ENCODE measurements at regions not wholly inside any gene's neighbourhood (a gene's known extent, or its start where the extent isn't known, plus 50 kb on each side); places are given as distances from the start of the nearest gene placed in this dataset.
"Not testable (repeated sequence)": the region's sequence is repeated elsewhere in the genome, so short reads cannot be mapped to it uniquely, and the experiment has no call there.

DNA sequence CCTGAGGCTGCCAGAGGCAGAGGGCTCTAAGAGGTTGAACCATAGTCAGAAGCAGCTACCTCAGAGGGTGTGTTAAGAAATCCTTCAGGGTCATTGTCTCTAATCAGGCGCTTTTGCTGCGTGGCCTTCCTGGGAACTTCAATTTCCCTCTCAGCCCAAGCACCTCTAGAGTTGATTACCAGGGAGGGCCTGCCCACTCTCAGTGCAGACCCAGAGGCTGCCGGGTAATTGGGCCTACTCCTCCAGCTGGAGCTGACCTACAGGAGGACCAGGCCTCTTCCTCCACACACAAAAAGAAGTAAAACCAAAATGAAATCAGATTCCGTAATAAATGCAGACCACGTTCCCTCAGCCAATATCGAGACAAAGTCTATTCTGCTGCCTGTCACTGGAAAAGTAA lies 305.0 kb upstream of the CCL2 start:
- no peak overlapping the region for H3K27ac Mint-ChIP-seq
- intact Hi-C loops (cut with DNase I, micrococcal nuclease) = no loop called here
- ATAC-seq = no peak
- H3K36me3 Mint-ChIP-seq (ENCODE audit: low read depth) = no peaks in the 10 kb centered on the region
- DNase-seq = no peak
- ChIA-PET POLR2A (no interaction called here), CTCF (no interaction called here)
- H3K27me3 Mint-ChIP-seq = peaks cover 1% of the 10 kb centered on the region
- H3K4me3 Mint-ChIP-seq = no peak overlapping the region
- no peaks in the 10 kb centered on the region for H3K9me3 Mint-ChIP-seq (ENCODE audit: low read depth)
- no peaks in the 10 kb centered on the region for H3K4me1 Mint-ChIP-seq

DNA sequence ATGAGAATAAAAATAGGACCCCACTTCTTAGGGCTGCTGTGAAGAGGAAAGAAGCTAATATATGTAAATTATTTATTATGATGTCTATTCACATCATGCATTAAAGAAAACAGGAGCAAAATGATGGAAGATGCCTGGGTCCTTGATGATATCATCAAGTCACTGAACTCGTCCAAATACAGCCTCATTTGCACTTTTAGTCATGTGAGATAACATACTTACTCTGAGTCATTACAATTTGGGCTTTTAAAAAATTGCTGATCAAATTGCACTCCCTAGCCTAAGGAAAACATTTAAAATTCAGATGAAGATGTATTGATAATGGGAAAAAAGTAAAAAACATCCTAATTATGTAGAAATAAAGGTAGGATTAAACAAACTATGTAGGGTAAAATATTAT lies 302.7 kb upstream of the CCL2 start:
- DNase-seq (no peak), ATAC-seq (no peak)
- ChIA-PET CTCF (no interaction called here), POLR2A (no interaction called here)
- Mint-ChIP-seq H3K27me3 (peaks cover 7% of the 10 kb centered on the region), H3K9me3 (ENCODE audit: low read depth) (no peaks in the 10 kb centered on the region), H3K4me3 (no peak overlapping the region), H3K4me1 (no peaks in the 10 kb centered on the region), H3K36me3 (ENCODE audit: low read depth) (no peaks in the 10 kb centered on the region), H3K27ac (no peak overlapping the region)
- intact Hi-C loops (cut with DNase I, micrococcal nuclease) = no loop called here

DNA sequence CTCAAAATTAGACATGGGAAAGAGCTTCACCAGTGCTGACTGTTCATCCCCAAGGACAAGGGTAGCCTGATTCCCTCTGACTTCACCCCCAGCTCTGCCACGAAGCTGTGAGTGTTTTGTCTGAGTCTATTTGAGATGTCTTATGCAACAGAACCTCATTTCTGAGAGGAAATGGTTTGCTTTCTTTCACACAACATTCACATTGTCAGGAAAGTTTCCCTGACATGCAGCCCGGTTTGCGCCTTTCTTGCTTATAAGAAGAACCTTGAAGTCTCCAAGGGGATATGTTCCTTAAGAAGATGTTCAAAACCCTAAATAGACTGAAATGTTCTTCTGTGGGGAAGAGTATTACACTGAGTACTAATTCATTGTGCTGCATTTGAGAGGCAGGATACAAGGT lies 300.5 kb upstream of the CCL2 start:
- no peak for ATAC-seq
- POLR2A ChIA-PET = no interaction called here
- Mint-ChIP-seq H3K27ac (no peak overlapping the region), H3K4me3 (no peak overlapping the region), H3K36me3 (ENCODE audit: low read depth) (no peaks in the 10 kb centered on the region), H3K9me3 (ENCODE audit: low read depth) (no peaks in the 10 kb centered on the region), H3K4me1 (no peaks in the 10 kb centered on the region), H3K27me3 (peaks cover 7% of the 10 kb centered on the region)
- DNase-seq = no peak
- CTCF ChIA-PET = no interaction called here
- intact Hi-C loops (cut with DNase I, micrococcal nuclease) = no loop called here

DNA sequence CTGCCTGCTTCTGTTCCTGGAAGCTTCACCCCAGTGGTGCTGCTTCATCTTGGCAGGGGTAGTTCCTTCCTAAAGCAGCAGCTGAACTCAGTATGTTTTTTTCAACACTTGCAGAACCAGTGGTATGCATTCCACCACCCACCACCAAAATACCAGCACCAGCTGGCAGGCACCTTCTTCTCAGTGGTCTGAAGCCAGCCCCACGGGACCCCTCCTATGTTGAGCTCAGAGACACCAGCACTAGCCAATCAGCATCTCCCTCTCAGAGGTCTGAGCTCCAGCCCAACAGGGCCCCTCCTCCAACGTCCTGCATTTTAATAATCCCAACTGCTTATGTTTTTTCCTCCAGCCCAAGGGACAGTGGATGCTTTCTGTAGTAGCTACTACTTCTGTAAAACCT lies 299.6 kb upstream of the CCL2 start:
- DNase-seq = no peak
- ChIA-PET CTCF (no interaction called here), POLR2A (no interaction called here)
- no peak for ATAC-seq
- intact Hi-C loops (cut with DNase I, micrococcal nuclease) = no loop called here
- Mint-ChIP-seq H3K9me3 (ENCODE audit: low read depth) (no peaks in the 10 kb centered on the region), H3K27ac (no peak overlapping the region), H3K36me3 (ENCODE audit: low read depth) (no peaks in the 10 kb centered on the region), H3K4me1 (no peaks in the 10 kb centered on the region), H3K4me3 (no peak overlapping the region), H3K27me3 (peaks cover 7% of the 10 kb centered on the region)

DNA sequence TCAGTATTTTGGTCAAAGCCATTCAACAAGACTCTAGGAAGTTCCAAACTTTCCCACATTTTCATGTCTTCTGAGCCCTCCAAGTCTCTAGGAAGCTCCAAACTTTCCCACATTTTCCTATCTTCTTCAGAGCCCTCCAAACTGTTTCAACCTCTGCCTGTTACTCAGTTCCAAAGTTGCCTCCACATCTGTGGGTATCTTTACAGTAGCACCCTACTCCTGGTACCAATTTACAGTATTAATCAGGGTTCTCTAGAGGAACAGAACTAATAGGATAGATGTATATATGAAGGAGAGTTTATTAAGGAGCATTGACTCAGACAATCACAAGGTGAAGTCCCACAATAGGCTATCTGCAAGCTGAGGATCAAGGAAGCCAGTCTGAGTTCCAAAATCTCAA lies 296.0 kb upstream of the CCL2 start:
- DNase-seq; CTCF ChIA-PET; ATAC-seq; H3K27ac Mint-ChIP-seq; H3K27me3 Mint-ChIP-seq; H3K9me3 Mint-ChIP-seq (ENCODE audit: low read depth); intact Hi-C loops (cut with DNase I, micrococcal nuclease); H3K4me1 Mint-ChIP-seq; H3K36me3 Mint-ChIP-seq (ENCODE audit: low read depth); H3K4me3 Mint-ChIP-seq; POLR2A ChIA-PET: not testable (repeated sequence)

DNA sequence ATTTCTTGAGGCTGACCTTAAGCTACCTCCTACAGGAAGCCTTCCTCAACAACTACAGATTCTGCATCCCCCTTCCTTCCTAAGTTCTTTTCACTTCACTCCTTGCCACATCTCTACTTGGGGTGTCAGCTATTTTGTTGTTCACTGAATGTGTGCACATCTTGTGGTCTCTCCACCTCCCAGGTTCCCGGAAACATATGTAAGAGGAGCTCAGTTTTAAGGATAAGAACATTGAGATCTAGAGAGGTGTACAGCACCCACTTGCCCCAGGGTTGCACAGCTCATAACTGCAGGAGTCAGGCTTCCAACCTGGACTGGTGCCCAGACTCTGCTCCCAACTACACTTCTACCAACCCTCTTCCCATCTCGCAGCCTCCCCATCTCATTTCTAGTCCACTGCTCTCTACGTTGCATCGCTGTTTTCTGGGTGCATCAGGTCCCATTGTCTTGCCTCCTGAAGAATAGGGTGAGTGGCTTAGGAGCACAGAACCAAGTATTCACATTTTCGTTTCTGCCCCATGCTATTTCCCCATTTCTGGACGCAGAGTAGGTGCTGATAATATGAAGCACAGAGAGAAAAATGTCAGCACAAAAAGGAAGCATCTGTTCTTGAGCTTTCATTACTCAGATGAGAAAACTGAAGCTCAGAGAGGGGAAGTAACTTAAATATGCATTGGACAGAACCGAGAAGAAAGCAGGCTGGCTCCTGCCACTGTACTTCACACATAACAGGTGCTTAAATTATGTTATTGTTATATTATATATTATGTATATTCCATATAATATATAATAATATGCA lies 292.0 kb upstream of the CCL2 start:
- no peak for ATAC-seq
- POLR2A ChIA-PET = no interaction called here

DNA sequence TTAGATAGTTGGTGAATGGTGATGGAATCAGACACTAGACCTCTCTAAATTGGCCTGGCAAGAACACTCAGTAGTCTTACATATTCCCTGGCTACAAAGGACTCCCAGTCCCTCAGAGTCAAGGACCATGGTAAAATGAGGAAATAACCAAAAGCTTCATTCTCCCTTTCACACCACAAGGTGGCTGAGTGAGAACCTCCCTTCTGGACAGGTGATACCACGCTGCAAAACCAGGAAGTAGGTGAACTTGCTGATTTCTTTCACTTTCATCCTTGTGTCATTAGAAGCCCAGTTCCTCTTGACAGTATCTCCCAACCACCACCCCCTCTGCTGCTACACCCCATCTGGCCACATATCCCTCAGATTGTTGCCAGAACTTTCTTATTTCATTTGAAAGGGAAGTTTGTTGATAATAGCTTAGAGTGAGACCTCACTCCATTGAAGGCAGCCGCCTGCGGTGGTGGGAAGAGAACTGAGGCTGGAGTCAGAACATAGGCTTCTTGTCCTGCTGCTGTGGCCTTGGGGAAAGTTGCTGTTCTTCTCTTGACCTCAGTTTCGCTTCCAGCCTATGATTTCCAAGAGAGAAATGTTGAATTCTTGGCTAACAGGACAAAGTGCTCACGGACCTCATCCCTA lies 290.6 kb upstream of the CCL2 start:
- Mint-ChIP-seq H3K27ac (no peak overlapping the region), H3K27me3 (peaks cover 5% of the 10 kb centered on the region), H3K4me3 (no peak overlapping the region), H3K9me3 (ENCODE audit: low read depth) (no peaks in the 10 kb centered on the region), H3K4me1 (peaks cover 24% of the 10 kb centered on the region), H3K36me3 (ENCODE audit: low read depth) (no peaks in the 10 kb centered on the region)
- DNase-seq = peak; percentile 23
- ChIA-PET CTCF (interaction anchor here (0.5 to 1.1 kb wide), 3 partner anchors 45 to 620 kb away, joined by 3 to 4 read pairs (median 3); no protein-coding TSS in a partner anchor), POLR2A (no interaction called here)
- ATAC-seq = peak; percentile 76
- intact Hi-C loops (cut with DNase I, micrococcal nuclease) = no loop called here

More for the DNA sequence above, 292.0 kb upstream of the CCL2 start:
- peaks cover 11% of the 10 kb centered on the region for H3K4me1 Mint-ChIP-seq
- no peak overlapping the region for H3K27ac Mint-ChIP-seq
- H3K36me3 Mint-ChIP-seq (ENCODE audit: low read depth) = no peaks in the 10 kb centered on the region
- peaks cover 2% of the 10 kb centered on the region for H3K27me3 Mint-ChIP-seq
- no peaks in the 10 kb centered on the region for H3K9me3 Mint-ChIP-seq (ENCODE audit: low read depth)
- intact Hi-C loops (cut with DNase I, micrococcal nuclease) = no loop called here
- H3K4me3 Mint-ChIP-seq = no peak overlapping the region
- DNase-seq = no peak
- CTCF ChIA-PET = interaction anchor here (1.1 kb wide), 2 partner anchors 17 to 47 kb away, joined by 3 to 4 read pairs; no protein-coding TSS in a partner anchor

DNA sequence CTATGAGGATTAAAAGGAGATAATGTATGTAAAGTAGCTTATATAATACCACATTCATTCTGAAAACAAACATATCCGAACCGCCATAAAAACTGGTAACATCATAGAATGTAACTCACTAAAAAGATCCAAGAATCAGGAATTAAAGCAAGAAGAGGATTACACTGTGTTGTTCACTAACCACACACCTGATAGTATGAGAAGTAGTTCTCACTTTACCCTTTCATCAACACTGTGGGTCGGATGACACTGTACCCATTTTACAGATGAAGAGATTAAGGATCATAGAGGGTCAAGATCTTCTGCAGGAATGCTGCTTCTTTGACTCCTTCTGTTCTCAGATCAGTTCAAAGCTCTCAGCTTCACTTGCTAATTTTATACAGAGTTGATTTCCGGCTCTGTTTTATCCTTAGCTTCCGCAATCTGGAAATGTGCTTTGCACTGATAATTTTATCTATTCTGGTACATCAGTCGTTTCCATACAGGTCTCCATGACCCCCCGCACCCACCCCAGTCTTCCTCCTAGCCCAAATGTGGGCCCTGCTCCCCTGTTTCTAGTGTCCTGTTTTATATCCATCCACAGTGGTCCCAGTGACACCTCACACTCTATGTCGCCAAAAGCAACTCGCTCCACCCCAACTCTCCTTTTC lies 288.6 kb upstream of the CCL2 start:
- no peak overlapping the region for H3K4me3 Mint-ChIP-seq
- H3K27ac Mint-ChIP-seq = no peak overlapping the region
- ATAC-seq = no peak
- peaks cover 5% of the 10 kb centered on the region for H3K27me3 Mint-ChIP-seq
- POLR2A ChIA-PET = no interaction called here
- peaks cover 24% of the 10 kb centered on the region for H3K4me1 Mint-ChIP-seq
- CTCF ChIA-PET = no interaction called here
- DNase-seq = no peak
- H3K36me3 Mint-ChIP-seq (ENCODE audit: low read depth) = no peaks in the 10 kb centered on the region
- intact Hi-C loops (cut with DNase I, micrococcal nuclease) = no loop called here
- no peaks in the 10 kb centered on the region for H3K9me3 Mint-ChIP-seq (ENCODE audit: low read depth)

DNA sequence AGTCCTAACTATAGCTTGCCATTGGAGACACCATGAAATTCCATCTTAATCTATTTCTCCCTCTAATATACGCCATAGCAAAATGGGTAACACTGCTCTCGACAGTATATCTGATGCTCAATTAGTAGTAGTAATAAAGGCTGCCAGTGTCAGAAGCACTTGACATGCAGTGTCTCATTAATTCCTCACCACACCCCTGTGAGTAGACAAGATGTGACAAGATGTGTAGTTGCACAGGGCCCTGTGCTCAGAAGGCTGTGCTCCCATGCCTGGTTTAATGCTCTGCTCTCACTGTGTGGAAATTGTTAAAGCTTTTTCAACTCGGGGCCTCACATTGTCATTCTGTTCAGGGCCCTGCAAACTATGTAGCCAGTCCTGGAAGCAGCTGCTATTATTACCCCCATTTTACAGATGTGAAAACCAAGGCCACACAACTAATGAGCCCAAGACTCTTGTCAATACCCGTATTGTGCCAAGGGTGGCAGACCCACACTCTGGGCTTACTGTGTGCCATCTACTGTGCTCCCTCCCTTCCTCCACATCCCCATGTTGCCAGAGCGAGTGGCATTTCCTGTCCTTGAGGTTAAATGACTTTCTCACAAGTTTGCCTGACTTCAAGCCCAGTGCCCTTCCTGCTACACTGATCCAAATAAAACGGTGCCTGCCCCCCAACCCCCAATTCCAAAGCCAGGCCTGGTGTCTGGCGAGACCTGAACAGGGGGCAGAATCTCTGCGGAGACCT lies 287.3 kb upstream of the CCL2 start:
- H3K9me3 Mint-ChIP-seq (ENCODE audit: low read depth) = no peaks in the 10 kb centered on the region
- CTCF ChIA-PET = no interaction called here
- H3K4me1 Mint-ChIP-seq = peaks cover 24% of the 10 kb centered on the region
- peaks cover 5% of the 10 kb centered on the region for H3K27me3 Mint-ChIP-seq
- H3K4me3 Mint-ChIP-seq = no peak overlapping the region
- H3K36me3 Mint-ChIP-seq (ENCODE audit: low read depth) = no peaks in the 10 kb centered on the region
- ATAC-seq (no peak), DNase-seq (peak; percentile 18)
- H3K27ac Mint-ChIP-seq = no peak overlapping the region
- intact Hi-C loops (cut with DNase I, micrococcal nuclease) = no loop called here
- POLR2A ChIA-PET = interaction anchor here (0.7 kb wide), 1 partner anchor 111 kb away, joined by 3 read pairs; no protein-coding TSS in a partner anchor

DNA sequence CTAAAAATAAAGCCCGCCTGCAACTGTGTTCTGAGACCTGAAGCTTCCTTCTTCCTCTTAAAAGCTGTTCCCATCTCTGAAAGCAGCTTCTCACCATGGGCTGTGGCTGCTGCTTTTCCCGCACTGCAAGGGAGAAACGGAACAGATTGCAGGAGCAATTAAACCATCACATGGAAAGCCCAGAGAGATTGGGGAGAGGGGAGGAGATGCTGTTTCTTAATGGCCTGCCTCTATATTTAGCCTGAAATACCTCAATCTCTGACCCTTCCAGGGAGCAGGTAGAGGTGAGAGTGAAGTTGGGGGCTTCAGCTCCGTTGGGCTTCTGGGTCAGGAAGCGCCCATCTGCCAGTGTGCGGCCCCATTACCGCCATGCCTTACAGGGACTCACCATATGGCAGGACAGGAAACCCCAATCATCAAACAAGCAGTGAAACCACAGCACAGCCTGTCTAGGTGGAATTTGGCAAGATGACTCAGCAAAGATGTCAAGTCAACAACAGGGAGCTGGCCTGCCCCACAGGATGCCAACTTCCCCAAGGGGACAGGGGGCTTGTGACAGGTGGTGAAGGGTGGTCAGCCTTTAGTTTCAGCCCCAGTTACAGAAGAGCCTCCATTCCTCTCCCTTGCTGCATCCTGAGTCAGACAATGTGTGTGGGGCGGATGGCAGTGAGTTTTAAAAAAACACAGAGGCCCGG lies 286.6 kb upstream of the CCL2 start:
- peaks cover 24% of the 10 kb centered on the region for H3K4me1 Mint-ChIP-seq
- H3K9me3 Mint-ChIP-seq (ENCODE audit: low read depth) = no peaks in the 10 kb centered on the region
- intact Hi-C loops (cut with DNase I, micrococcal nuclease) = no loop called here
- ChIA-PET POLR2A (interaction anchor here (0.6 to 0.7 kb wide), 2 partner anchors 95 to 110 kb away, joined by 3 read pairs; no protein-coding TSS in a partner anchor), CTCF (no interaction called here)
- no peaks in the 10 kb centered on the region for H3K36me3 Mint-ChIP-seq (ENCODE audit: low read depth)
- ATAC-seq (peak; percentile 78), DNase-seq (peak; percentile 47)
- no peak overlapping the region for H3K4me3 Mint-ChIP-seq
- peaks cover 5% of the 10 kb centered on the region for H3K27me3 Mint-ChIP-seq
- H3K27ac Mint-ChIP-seq = no peak overlapping the region

DNA sequence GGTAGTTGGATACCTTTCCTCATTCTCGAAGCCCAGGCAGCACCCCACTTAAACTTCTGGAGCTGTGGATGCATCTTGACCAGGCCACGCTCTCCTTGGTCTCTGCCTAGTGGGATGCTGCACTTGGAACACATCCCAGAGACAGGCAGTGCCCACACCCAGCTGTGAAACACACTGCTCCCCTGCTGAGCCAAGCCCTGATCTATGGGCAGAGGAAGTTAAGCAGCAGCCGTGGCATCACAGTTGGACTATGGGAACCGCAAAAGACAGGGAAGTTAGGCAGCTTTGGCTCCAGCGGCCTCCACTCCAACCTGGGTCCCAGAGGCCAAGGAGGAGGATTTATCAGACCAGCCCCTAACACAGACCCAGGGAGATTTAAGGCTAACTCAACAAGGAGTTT lies 284.8 kb upstream of the CCL2 start:
- Mint-ChIP-seq H3K4me3 (no peak overlapping the region), H3K9me3 (ENCODE audit: low read depth) (no peaks in the 10 kb centered on the region), H3K27me3 (peaks cover 8% of the 10 kb centered on the region), H3K27ac (no peak overlapping the region), H3K4me1 (peaks cover 20% of the 10 kb centered on the region), H3K36me3 (ENCODE audit: low read depth) (no peaks in the 10 kb centered on the region)
- ATAC-seq = no peak
- intact Hi-C loops (cut with DNase I, micrococcal nuclease) = no loop called here
- no peak for DNase-seq
- CTCF ChIA-PET = no interaction called here
- POLR2A ChIA-PET = no interaction called here

All from activated CD4-positive, alpha-beta T cell treated with anti-CD3 and anti-CD28 coated beads for 36 hours (primary cell).